Kasumi-1 (cell line): ENCODE measurements at regions not wholly inside any gene's neighbourhood (a gene's known extent, or its start where the extent isn't known, plus 50 kb on each side); places are given as distances from the start of the nearest gene placed in this dataset.

Experiments used
- DNase-seq, 2 experiments: peaks; one replicate each; lab custom pipeline; 2025; lab: John Stamatoyannopoulos, UW

- DNase-seq: no peak
These were observed 538.6 kb downstream of the TNS3 start for GRCh38 chr7:47043304-47043703.

GRCh38 chr7:47042669-47043068 lies 539.2 kb downstream of the TNS3 start:
- no peak for DNase-seq

GRCh38 chr7:47040795-47041347 lies 541.0 kb downstream of the TNS3 start:
- DNase-seq: no peak

- no peak for DNase-seq
These were observed 542.0 kb downstream of the TNS3 start for GRCh38 chr7:47039904-47040303.

GRCh38 chr7:47039089-47039648 lies 542.7 kb downstream of the TNS3 start:
- DNase-seq: no peak

- DNase-seq: no peak
These were observed 543.3 kb downstream of the TNS3 start for GRCh38 chr7:47038621-47039020.

- DNase-seq: no peak
These were observed 544.3 kb downstream of the TNS3 start for GRCh38 chr7:47037607-47038006.

- no peak for DNase-seq
These were observed 545.0 kb downstream of the TNS3 start for GRCh38 chr7:47036909-47037308.

GRCh38 chr7:47035522-47035921 lies 546.4 kb downstream of the TNS3 start:
- DNase-seq: no peak

- DNase-seq: no peak
These were observed 547.7 kb downstream of the TNS3 start for GRCh38 chr7:47034180-47034579.

- no peak for DNase-seq
These were observed 549.4 kb downstream of the TNS3 start for GRCh38 chr7:47032536-47032908.

- no peak for DNase-seq
These were observed 550.0 kb downstream of the TNS3 start for GRCh38 chr7:47031786-47032535.

- DNase-seq: no peak
These were observed 553.6 kb downstream of the TNS3 start for GRCh38 chr7:47028284-47028683.

GRCh38 chr7:47027695-47028240 lies 554.1 kb downstream of the TNS3 start:
- no peak for DNase-seq

GRCh38 chr7:47026780-47027361 lies 555.0 kb downstream of the TNS3 start:
- DNase-seq: no peak

- DNase-seq: no peak
These were observed 556.9 kb downstream of the TNS3 start for GRCh38 chr7:47024991-47025390.

- DNase-seq: no peak
These were observed 573.5 kb downstream of the TNS3 start for GRCh38 chr7:47008461-47008860.

GRCh38 chr7:47007471-47007870 lies 574.4 kb downstream of the TNS3 start:
- DNase-seq: no peak

GRCh38 chr7:47000561-47000960 lies 581.4 kb downstream of the TNS3 start:
- DNase-seq: no peak

GRCh38 chr7:46999866-47000265 lies 582.0 kb downstream of the TNS3 start:
- no peak for DNase-seq

GRCh38 chr7:46996972-46997371 lies 584.9 kb downstream of the TNS3 start:
- DNase-seq: no peak

- DNase-seq: no peak
These were observed 588.5 kb downstream of the TNS3 start for GRCh38 chr7:46993396-46993795.

- no peak for DNase-seq
These were observed 591.1 kb downstream of the TNS3 start for GRCh38 chr7:46990761-46991160.
